ENCODE measurements at regions not wholly inside any gene's neighbourhood (a gene's known extent, or its start where the extent isn't known, plus 50 kb on each side); places are given as distances from the start of the nearest gene placed in this dataset.

DNA sequence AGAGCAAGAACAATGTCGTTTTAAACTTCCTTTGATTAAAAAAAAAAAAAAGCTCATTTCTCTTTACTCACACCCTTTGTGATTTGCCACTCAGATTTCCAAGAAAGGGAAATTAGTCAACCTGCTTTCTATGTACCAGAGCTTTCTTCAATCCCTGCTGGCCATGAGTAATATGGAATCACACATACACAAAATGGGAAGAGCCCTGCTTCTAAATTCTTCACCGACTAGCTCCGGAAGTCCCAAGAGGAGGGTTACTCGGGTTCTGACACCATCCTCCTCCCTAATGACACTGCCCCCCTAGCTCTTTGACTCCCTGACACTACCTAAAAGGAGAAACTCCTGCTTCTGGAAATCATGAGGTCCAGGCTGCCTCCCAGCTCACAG lies 81.8 kb upstream of the SFMBT2 start:
- TF ChIP-seq, protein P1, sequence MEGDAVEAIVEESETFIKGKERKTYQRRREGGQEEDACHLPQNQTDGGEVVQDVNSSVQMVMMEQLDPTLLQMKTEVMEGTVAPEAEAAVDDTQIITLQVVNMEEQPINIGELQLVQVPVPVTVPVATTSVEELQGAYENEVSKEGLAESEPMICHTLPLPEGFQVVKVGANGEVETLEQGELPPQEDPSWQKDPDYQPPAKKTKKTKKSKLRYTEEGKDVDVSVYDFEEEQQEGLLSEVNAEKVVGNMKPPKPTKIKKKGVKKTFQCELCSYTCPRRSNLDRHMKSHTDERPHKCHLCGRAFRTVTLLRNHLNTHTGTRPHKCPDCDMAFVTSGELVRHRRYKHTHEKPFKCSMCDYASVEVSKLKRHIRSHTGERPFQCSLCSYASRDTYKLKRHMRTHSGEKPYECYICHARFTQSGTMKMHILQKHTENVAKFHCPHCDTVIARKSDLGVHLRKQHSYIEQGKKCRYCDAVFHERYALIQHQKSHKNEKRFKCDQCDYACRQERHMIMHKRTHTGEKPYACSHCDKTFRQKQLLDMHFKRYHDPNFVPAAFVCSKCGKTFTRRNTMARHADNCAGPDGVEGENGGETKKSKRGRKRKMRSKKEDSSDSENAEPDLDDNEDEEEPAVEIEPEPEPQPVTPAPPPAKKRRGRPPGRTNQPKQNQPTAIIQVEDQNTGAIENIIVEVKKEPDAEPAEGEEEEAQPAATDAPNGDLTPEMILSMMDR (IDR thresholded peaks at IDR 0.05) = no peak
- no peak for TF ChIP-seq POLR2A (IDR thresholded peaks at IDR 0.05)
